ACC112 (cell line): ENCODE measurements at regions not wholly inside any gene's neighbourhood (a gene's known extent, or its start where the extent isn't known, plus 50 kb on each side); places are given as distances from the start of the nearest gene placed in this dataset.
A peak's percentile ranks its signal among the peaks of the same experiment; 100 is the strongest.
"Not testable (repeated sequence)": the region's sequence is repeated elsewhere in the genome, so short reads cannot be mapped to it uniquely, and the experiment has no call there.

Source experiments
- H2AFZ ChIP-seq: fragments of 200-600 bp; sonication (generic); one replicate; pipeline ENCODE4 v1.6.0; 2017; ENCODE audit warnings: antibody characterized with exemption, low read length; ENCODE audit not compliant: unreplicated experiment
- H3K27ac ChIP-seq: fragments of 200-600 bp; sonication (generic); 2 replicates; pipeline ENCODE4 v1.5.1; 2014; ENCODE audit warnings: low read depth, mild to moderate bottlenecking, antibody characterized with exemption, low read length, moderate library complexity
- H3K27me3 ChIP-seq: fragments of 200-600 bp; sonication (generic); 2 replicates; pipeline ENCODE4 v1.6.1; 2014; ENCODE audit warnings: mild to moderate bottlenecking, antibody characterized with exemption, low read length, moderate library complexity, mixed read lengths; ENCODE audit not compliant: insufficient read depth
- H3K36me3 ChIP-seq: fragments of 200-600 bp; sonication (generic); 2 replicates; pipeline ENCODE4 v1.6.1; 2016; ENCODE audit warnings: mild to moderate bottlenecking, antibody characterized with exemption, low read length, moderate library complexity, mixed read lengths; ENCODE audit not compliant: insufficient read depth
- H3K4me1 ChIP-seq: fragments of 200-600 bp; sonication (generic); one replicate; pipeline ENCODE4 v1.6.1; 2016; ENCODE audit warnings: low read length, mixed read lengths; ENCODE audit not compliant: insufficient read depth, unreplicated experiment, control insufficient read depth
- H3K4me3 ChIP-seq: fragments of 200-600 bp; sonication (generic); 2 replicates; pipeline ENCODE4 v1.5.1; 2014; ENCODE audit warnings: mild to moderate bottlenecking, low read depth, low read length
- H3K79me2 ChIP-seq: fragments of 200-600 bp; sonication (generic); one replicate; pipeline ENCODE4 v1.6.0; 2016; ENCODE audit warnings: low read length; ENCODE audit not compliant: control insufficient read depth, unreplicated experiment, insufficient read depth

DNA sequence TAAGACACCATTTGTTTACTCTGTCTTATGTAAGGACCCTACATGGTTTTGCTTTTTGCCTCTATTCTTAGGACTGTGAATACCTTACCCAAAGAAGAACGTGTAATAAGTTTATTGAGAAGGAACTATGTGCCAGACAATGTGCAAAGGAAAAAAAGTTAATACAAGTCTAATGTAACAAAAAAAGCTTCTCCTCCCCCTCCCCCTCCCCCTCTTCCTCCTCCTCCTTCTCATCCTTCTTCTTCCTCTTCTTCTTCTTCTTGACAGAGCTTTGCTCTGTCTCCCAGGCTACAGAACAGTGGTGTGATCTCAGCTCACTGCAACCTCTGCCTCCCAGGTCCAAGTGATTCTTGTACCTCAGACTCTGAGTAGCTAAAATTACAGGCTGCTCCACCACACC lies 50.9 kb upstream of the MITF start:
- H3K27ac ChIP-seq: no peak overlapping the region
- H3K79me2 ChIP-seq: no peaks in the 10 kb centered on the region
- H3K27me3 ChIP-seq: no peaks in the 10 kb centered on the region
- H2AFZ ChIP-seq: no peak overlapping the region
- H3K36me3 ChIP-seq: no peaks in the 10 kb centered on the region
- H3K4me3 ChIP-seq: no peak overlapping the region
- peaks cover 11% of the 10 kb centered on the region for H3K4me1 ChIP-seq

DNA sequence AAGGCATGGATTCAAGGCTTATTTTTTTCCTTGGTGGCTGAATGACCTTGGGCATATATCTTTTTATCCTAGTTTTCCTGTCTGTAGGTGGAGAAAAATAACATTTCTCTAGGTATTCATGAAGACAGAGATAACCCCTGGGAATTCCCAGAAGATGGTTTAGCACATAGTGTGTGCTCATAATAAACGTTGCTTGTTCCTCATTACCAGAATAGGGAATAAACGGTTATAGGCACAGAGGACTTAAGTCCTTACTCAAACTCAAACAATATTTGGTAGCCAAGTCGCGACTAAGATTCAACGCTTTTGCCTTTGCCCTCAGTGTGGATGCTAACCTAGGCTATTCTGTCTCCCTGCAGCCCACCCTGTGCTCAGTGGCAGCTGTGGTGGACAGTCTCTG lies 51.6 kb upstream of the MITF start:
- H3K4me3 ChIP-seq: no peak overlapping the region
- H3K79me2 ChIP-seq: no peaks in the 10 kb centered on the region
- peaks cover 11% of the 10 kb centered on the region for H3K4me1 ChIP-seq
- H3K36me3 ChIP-seq: no peaks in the 10 kb centered on the region
- no peak overlapping the region for H2AFZ ChIP-seq
- 0 out of 2 replicates have a peak, but pooled peaks cover 1% of the 10 kb centered on the region for H3K27me3 ChIP-seq
- H3K27ac ChIP-seq: no peak overlapping the region

DNA sequence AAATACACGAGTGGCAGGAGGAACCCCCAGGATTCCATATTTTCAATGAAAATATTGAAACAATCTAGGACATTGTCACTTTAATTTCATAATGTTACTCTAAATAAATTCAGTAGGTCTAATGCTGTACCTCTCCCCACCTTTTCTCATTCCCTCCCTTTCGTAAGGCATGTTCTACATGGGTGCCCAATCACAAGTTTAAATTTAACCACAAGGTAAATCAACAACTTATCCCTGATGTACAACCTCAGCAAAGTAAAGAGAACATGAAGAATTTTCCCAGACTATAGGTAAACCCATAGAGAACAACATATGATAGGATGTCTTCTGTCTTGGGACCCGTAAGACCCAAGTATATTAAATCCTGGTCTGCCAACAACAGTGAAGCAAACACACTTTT lies 53.2 kb upstream of the MITF start:
- Histone ChIP-seq H3K4me3 (no peak overlapping the region), H3K27ac (0 out of 2 replicates have a peak overlapping the region, but pooled peaks have one; percentile 9), H3K27me3 (peaks cover 4% of the 10 kb centered on the region; the same call in 1 of the 2 replicates), H3K79me2 (no peaks in the 10 kb centered on the region), H2AFZ (no peak overlapping the region), H3K36me3 (no peaks in the 10 kb centered on the region), H3K4me1 (peaks cover 11% of the 10 kb centered on the region)

DNA sequence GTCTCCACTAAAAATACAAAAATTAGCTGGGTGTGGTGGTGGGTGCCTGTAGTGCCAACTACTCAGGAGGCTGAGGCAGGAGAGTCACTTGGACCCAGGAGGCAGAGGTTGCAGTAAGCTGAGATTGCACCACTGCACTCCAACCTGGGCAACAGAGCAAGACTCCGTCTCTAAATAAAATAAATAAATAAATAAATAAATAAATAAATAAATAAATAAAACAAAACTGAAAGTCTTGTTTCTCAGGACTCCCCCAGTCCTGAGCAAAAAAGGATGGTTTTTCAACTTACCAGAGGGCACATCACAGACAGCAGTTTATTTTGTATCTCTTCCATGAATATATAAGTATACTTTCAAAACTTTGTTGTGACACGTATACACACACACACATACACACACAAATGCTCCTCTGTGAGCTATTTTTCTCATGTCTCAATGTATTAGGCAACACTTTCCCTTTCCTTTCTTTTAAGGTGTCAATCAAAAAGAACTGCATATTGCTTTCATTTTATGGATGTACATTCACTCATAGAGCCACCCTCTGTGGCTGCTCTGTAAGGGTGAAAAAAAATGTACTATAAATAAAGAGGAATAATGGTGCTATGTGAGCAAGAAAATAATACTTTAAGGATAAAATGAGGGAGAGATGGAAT lies 54.8 kb upstream of the MITF start:
- peaks cover 11% of the 10 kb centered on the region for H3K4me1 ChIP-seq
- H3K4me3 ChIP-seq: no peak overlapping the region
- H2AFZ ChIP-seq: no peak overlapping the region
- no peaks in the 10 kb centered on the region for H3K79me2 ChIP-seq
- H3K36me3 ChIP-seq: no peaks in the 10 kb centered on the region
- peaks cover 12% of the 10 kb centered on the region for H3K27me3 ChIP-seq
- no peak overlapping the region for H3K27ac ChIP-seq

DNA sequence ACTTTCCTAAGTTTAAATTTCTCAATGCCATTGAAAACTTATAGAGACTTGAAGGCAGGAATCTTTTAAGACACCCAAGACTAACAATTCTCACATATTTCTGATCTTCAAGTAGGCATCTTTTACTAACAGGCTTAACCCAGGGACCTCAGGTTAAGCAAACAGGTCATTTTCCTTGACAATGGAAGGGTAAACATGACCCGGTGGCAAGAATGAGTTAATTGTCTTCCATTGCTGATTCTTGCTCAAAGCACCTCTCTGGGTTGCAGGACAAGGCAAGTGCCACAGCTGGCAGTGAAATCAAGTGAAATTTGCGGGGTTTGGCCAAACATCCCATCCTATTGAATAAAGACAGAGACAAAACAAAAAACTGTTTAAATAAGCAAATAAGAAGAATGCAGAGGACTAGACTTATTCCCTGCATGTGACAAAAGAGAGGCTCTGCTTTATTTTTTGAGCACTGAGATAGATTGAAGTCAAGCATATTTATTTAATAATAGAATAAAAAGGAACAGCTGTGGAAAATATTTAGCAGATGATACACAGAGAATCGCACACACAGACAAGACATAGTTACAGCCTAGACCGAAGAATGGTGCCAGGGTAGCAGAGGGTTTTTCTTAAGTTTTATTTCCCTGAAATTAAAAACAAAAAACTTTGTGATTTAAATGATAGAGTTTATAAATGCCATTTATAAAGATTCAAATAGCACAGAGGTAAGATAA lies 56.0 kb upstream of the MITF start:
- no peaks in the 10 kb centered on the region for H3K79me2 ChIP-seq
- H3K36me3 ChIP-seq: no peaks in the 10 kb centered on the region
- no peak overlapping the region for H2AFZ ChIP-seq
- no peak overlapping the region for H3K4me3 ChIP-seq
- no peak overlapping the region for H3K27ac ChIP-seq
- peaks cover 12% of the 10 kb centered on the region for H3K27me3 ChIP-seq
- peaks cover 11% of the 10 kb centered on the region for H3K4me1 ChIP-seq

DNA sequence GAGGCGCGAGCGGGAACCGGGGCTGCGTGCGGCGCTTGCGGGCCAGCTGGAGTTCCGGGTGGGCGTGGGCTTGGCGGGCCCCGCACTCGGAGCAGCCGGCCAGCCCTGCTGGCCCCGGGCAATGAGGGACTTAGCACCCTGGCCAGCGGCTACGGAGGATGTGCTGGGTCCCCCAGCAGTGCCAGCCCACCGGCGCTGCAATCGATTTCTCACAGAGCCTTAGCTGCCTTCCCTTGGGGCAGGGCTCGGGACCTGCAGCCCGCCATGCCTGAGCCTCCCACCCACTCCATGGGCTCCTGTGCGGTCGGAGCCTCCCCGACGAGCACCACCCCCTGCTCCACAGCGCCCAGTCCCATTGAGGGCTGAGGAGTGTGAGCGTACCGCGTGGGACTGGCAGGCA lies 61.8 kb upstream of the MITF start:
- H3K27ac ChIP-seq, H3K4me1 ChIP-seq, H2AFZ ChIP-seq, H3K27me3 ChIP-seq, H3K4me3 ChIP-seq, H3K36me3 ChIP-seq, H3K79me2 ChIP-seq: not testable (repeated sequence)

DNA sequence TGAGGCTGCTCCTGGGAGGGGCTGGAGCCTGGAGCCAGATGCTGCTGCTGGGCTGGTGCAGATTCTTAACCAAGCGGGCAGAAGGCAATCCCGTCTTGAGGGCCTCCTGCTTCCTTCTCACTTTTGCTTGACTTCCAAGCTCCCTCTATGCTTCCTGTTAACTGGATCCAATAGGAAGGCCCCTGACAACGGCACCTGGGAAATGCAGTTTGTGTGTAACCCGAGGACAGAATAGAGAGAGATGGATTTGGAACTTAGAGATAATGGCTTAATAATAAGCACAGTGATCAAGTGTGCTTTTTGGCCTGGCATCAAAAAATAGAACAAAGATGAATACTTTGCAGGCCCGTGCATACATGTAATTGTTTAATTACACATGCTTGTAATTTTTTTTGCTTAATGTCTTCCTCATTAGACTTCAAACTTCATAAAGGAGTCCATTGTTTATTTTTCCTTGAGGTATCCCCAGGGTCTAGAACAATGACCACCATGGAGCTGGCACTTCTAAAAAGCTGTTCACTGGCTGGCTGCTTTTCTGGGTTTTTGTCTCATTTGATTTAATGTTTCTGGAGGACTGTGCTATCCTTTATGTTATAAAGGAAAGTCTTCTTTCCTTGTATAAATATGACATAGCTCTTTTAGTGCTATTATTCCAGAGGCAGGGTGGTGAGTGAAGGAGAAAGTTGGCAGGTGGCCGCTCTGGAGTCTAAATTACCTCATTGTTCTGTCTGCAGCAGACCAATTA lies 63.3 kb upstream of the MITF start:
- no peaks in the 10 kb centered on the region for H3K79me2 ChIP-seq
- H3K27me3 ChIP-seq: peaks cover 7% of the 10 kb centered on the region
- H3K27ac ChIP-seq: no peak overlapping the region
- peaks cover 4% of the 10 kb centered on the region for H3K4me1 ChIP-seq
- no peak overlapping the region for H3K4me3 ChIP-seq
- no peaks in the 10 kb centered on the region for H3K36me3 ChIP-seq
- H2AFZ ChIP-seq: no peak overlapping the region

DNA sequence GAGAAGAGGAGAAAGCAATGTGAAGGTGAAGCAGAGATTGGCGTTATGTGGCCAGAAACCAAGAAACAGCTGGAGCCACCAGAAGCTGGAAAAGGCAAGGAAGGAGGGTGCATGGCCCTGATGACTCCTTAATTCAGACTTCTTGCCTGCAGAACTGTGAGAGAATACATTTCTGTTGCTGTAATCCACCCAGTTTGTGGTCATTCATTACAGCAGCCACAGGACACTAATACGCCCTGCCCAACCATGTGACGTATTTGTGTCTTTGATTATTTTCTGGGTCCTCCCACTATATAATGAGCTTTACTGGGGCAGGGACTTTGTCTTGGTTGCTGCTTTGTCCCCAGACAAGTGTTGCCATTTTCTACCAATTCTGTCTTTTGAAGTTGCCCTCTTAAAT lies 64.5 kb upstream of the MITF start:
- H3K4me1 ChIP-seq: peaks cover 5% of the 10 kb centered on the region
- no peak overlapping the region for H3K4me3 ChIP-seq
- H3K36me3 ChIP-seq: no peaks in the 10 kb centered on the region

DNA sequence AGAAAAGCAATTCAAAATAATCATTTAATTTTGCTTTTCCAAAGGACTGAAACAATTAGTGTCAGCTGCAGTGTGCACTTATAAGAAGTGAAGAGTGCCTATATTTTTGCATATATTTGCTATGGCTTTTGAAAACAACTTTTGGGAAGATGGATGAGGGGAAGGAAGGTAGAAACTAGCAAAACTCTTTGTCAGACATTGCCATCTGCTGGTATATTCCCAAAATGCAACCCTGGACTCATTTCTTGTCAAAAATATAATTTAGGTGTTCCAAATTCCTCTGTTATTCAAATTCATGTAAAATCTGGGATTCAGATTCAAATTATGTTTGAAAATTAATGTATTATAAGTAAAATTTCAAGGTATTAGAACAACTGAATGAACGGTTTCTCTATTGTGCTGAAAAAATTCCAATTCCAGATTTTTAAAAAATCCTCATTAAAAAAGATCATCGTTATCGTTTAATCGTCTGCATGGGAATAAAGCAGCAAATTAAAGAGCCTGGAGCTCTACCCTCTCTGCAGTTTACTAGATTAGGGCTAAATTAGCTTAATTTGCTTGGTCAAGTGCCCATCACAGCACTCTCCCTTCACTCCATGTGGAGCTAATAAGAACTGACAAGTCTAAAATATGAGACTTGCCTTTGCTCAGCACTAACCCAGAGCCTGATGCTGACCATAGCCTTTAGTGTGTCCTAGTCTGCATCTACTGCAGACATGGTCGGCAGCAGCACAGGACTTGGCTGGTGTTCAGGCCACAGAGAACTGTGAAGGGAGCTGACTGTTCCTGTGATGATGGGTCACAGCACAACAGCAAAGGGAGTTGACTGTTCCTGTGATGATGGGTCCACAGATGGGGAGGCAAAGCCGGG lies 67.9 kb upstream of the MITF start:
- H3K79me2 ChIP-seq: no peaks in the 10 kb centered on the region
- H3K36me3 ChIP-seq: no peaks in the 10 kb centered on the region
- peaks cover 14% of the 10 kb centered on the region for H3K4me1 ChIP-seq
- H3K27me3 ChIP-seq: no peaks in the 10 kb centered on the region
- H3K27ac ChIP-seq: no peak overlapping the region
- H2AFZ ChIP-seq: no peak overlapping the region
- no peak overlapping the region for H3K4me3 ChIP-seq

More for the DNA sequence above, 64.5 kb upstream of the MITF start:
- no peak overlapping the region for H3K27ac ChIP-seq
- H3K79me2 ChIP-seq: no peaks in the 10 kb centered on the region
- H3K27me3 ChIP-seq: no peaks in the 10 kb centered on the region
- H2AFZ ChIP-seq: no peak overlapping the region

DNA sequence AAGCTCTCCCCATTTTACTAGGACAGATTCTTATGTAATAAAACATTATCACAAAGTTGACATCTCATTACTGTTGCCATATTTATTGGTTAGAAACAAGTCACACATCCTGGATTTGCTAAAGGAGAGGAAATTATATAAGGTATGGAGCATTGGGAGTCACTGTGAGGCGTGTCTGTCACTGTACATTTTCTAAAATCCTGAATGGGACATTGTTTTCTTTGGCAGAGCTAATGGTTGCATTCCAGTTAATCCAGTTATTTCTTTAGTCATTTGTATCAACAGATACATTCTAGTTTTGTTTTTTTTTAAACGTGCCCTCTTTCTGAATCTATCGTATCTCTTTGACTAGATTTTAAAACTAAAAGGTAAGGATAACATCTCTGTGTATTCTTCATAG lies 70.2 kb upstream of the MITF start:
- H3K27ac ChIP-seq: no peak overlapping the region
- no peaks in the 10 kb centered on the region for H3K27me3 ChIP-seq
- peaks cover 20% of the 10 kb centered on the region for H3K4me1 ChIP-seq
- no peak overlapping the region for H2AFZ ChIP-seq
- H3K4me3 ChIP-seq: no peak overlapping the region
- no peaks in the 10 kb centered on the region for H3K36me3 ChIP-seq
- H3K79me2 ChIP-seq: no peaks in the 10 kb centered on the region
